ENCODE measurements at regions not wholly inside any gene's neighbourhood (a gene's known extent, or its start where the extent isn't known, plus 50 kb on each side); places are given as distances from the start of the nearest gene placed in this dataset.

DNA sequence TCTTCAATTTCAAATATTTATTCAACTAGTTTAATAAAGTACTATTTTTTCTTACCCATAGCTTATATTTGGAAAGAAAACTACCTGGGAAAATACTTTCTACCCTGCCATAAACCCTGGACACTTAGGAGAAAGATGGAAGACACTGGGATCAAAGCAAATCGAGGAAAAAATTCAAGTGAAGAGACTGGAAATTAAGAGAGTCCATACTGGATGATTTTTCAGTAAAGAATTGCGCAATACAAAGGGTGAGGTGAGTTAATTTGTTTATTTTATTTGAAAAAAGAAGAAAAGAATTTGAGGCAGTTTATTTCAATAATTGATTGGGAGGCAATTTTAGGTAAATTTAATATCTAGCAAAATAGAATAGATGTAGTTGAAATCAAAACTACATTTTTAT is 331.8 kb upstream of the ITGA1 start:
- H3K36me3 ChIP-seq: no peaks in the 10 kb centered on the region
- H3K4me3 ChIP-seq: no peak overlapping the region
- no peaks in the 10 kb centered on the region for H3K4me1 ChIP-seq
- intact Hi-C loops (cut with DNase I): no loop called here
- no peak for DNase-seq
- no peaks in the 10 kb centered on the region for H3K9me3 ChIP-seq
- H3K27me3 ChIP-seq: no peaks in the 10 kb centered on the region
- TF ChIP-seq CTCF (IDR thresholded peaks at IDR 0.05): no peak
- no peak overlapping the region for H3K27ac ChIP-seq
- no peak overlapping the region for H3K9ac ChIP-seq (ENCODE audit: low read depth in 2 of 2, low read length in 2 of 2)

- intact Hi-C loops (cut with DNase I): no loop called here
- H3K9me3 ChIP-seq: no peaks in the 10 kb centered on the region
These were observed 329.9 kb upstream of the ITGA1 start for GRCh38 chr5:52457810-52458209.

DNA sequence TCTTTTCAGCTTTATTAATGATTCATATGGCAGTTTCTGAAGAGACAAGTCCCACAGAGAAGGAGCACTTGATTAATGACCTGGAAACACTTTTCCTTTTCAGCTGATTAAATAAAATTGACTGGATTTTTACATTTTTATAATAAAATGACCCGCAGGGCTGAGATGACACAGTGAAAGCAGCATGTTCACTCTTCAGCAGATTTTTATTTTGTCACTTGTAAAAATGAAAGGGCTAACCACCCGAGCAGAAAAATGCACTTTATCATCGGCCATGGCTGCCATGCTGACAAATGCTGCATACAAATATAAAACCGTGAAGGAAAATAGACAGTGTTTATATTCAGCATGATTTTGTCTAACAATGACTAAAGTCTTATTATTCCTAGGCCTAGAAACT is 321.6 kb upstream of the ITGA1 start:
- H3K9me3 ChIP-seq: no peaks in the 10 kb centered on the region
- DNase-seq: no peak
- H3K9ac ChIP-seq (ENCODE audit: low read depth in 2 of 2, low read length in 2 of 2): no peak overlapping the region
- H3K36me3 ChIP-seq: no peaks in the 10 kb centered on the region
- H3K4me1 ChIP-seq: no peaks in the 10 kb centered on the region
- intact Hi-C loops (cut with DNase I): no loop called here
- H3K27ac ChIP-seq: no peak overlapping the region
- H3K27me3 ChIP-seq: no peaks in the 10 kb centered on the region
- TF ChIP-seq CTCF (IDR thresholded peaks at IDR 0.05): no peak
- H3K4me3 ChIP-seq: no peak overlapping the region

More at GRCh38 chr5:52457810-52458209, 329.9 kb upstream of the ITGA1 start:
- TF ChIP-seq CTCF (IDR thresholded peaks at IDR 0.05): no peak
- DNase-seq: no peak
- no peak overlapping the region for H3K4me3 ChIP-seq
- H3K9ac ChIP-seq (ENCODE audit: low read depth in 2 of 2, low read length in 2 of 2): no peak overlapping the region
- H3K27me3 ChIP-seq: no peaks in the 10 kb centered on the region
- no peaks in the 10 kb centered on the region for H3K36me3 ChIP-seq
- H3K4me1 ChIP-seq: no peaks in the 10 kb centered on the region
- no peak overlapping the region for H3K27ac ChIP-seq

- intact Hi-C loops (cut with DNase I): no loop called here
- H3K36me3 ChIP-seq: no peaks in the 10 kb centered on the region
- no peak for DNase-seq
- H3K4me1 ChIP-seq: no peaks in the 10 kb centered on the region
- H3K4me3 ChIP-seq: no peak overlapping the region
- H3K27ac ChIP-seq: no peak overlapping the region
- no peaks in the 10 kb centered on the region for H3K9me3 ChIP-seq
- H3K27me3 ChIP-seq: no peaks in the 10 kb centered on the region
- no peak overlapping the region for H3K9ac ChIP-seq (ENCODE audit: low read depth in 2 of 2, low read length in 2 of 2)
- no peak for TF ChIP-seq CTCF (IDR thresholded peaks at IDR 0.05)
These were observed 320.8 kb upstream of the ITGA1 start for GRCh38 chr5:52466749-52467520.

GRCh38 chr5:52468976-52469375 is 318.7 kb upstream of the ITGA1 start:
- no peaks in the 10 kb centered on the region for H3K9me3 ChIP-seq
- no peak overlapping the region for H3K4me3 ChIP-seq
- no peak for TF ChIP-seq CTCF (IDR thresholded peaks at IDR 0.05)
- H3K4me1 ChIP-seq: no peaks in the 10 kb centered on the region
- no peak overlapping the region for H3K9ac ChIP-seq (ENCODE audit: low read depth in 2 of 2, low read length in 2 of 2)
- no peak overlapping the region for H3K27ac ChIP-seq
- intact Hi-C loops (cut with DNase I): no loop called here
- H3K27me3 ChIP-seq: no peaks in the 10 kb centered on the region
- no peaks in the 10 kb centered on the region for H3K36me3 ChIP-seq
- no peak for DNase-seq

Data from colonic mucosa (tissue), 4 donors.